ENCODE measurements at regions not wholly inside any gene's neighbourhood (a gene's known extent, or its start where the extent isn't known, plus 50 kb on each side); places are given as distances from the start of the nearest gene placed in this dataset.

DNA sequence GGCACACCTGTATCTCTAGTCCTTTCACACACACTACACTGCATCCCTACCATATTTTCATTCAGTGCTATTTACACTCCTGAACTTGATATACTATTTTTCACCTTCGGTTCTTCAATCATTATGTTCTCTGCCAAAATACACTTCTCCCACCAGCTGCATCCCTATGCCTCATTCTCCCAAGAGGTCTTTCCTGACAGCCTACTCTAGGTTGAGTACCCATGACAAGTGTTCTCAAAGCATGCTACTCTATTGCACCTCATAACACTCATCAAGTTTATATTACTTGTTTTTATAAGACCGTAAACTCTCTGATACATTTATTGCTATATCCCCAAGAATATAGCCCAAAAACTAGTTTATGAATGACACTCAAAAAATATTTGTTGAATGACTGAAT, 549.5 kb downstream of the PYDC2 start:
- no peak for TF ChIP-seq EZH2phosphoT487 (IDR thresholded peaks at IDR 0.05; ENCODE audit: insufficient read depth, low read depth)
- no peak for TF ChIP-seq EZH2 (IDR thresholded peaks at IDR 0.05; ENCODE audit: insufficient read depth, poor library complexity, severe bottlenecking)

Data from GM23248 (cell line).